ENCODE measurements at regions not wholly inside any gene's neighbourhood (a gene's known extent, or its start where the extent isn't known, plus 50 kb on each side); places are given as distances from the start of the nearest gene placed in this dataset.

GRCh38 chrX:10380300-10380699 lies 223.5 kb downstream of the CLCN4 start:
- WGBS: 89% methylated on average over 2 of the region's 2 CpGs

GRCh38 chrX:10381193-10381592 lies 224.4 kb downstream of the CLCN4 start:
- no peak overlapping the region for H2BK15ac ChIP-seq (ENCODE audit: low read depth, poor library complexity, severe bottlenecking)
- no peak overlapping the region for H2BK12ac ChIP-seq (ENCODE audit: low read length in 2 of 2)
- no peak overlapping the region for H3K9ac ChIP-seq (ENCODE audit: low read length)
- 67% methylated on average over 1 of the region's 1 CpG for WGBS
- H3K36me3 ChIP-seq (ENCODE audit: control insufficient read depth in 1 of 2, insufficient read depth in 2 of 2, low read depth in 1 of 2, low read length in 2 of 2): no peaks in the 10 kb centered on the region
- no peak for DNase-seq
- no peak overlapping the region for H3K4me3 ChIP-seq (ENCODE audit: insufficient read depth in 1 of 2, low read depth in 1 of 2, low read length in 2 of 2)
- no peak overlapping the region for H4K8ac ChIP-seq (ENCODE audit: low read length)
- H2BK120ac ChIP-seq (ENCODE audit: low read depth, low read length): no peak overlapping the region
- no peak overlapping the region for H2BK5ac ChIP-seq (ENCODE audit: low read depth, low read length, poor library complexity, severe bottlenecking)
- no peak overlapping the region for H3K27ac ChIP-seq (ENCODE audit: low read length, poor library complexity, severe bottlenecking)
- H3K4ac ChIP-seq (ENCODE audit: low read depth in 1 of 2, low read length in 2 of 2): no peak overlapping the region
- H4K91ac ChIP-seq (ENCODE audit: low read length): no peak overlapping the region
- no peak overlapping the region for H2AFZ ChIP-seq (ENCODE audit: low read depth, low read length)
- H2AK5ac ChIP-seq (ENCODE audit: low read length, severe bottlenecking): no peak overlapping the region
- no peak overlapping the region for H3K14ac ChIP-seq (ENCODE audit: low read length in 2 of 2)
- no peak overlapping the region for H3K4me2 ChIP-seq (ENCODE audit: low read length, poor library complexity, severe bottlenecking)
- no peaks in the 10 kb centered on the region for H3K27me3 ChIP-seq (ENCODE audit: control insufficient read depth in 1 of 2, insufficient read depth in 1 of 2, low read length in 2 of 2)
- no peak overlapping the region for H3K18ac ChIP-seq (ENCODE audit: low read depth in 1 of 2, low read length in 2 of 2)
- H3K9me3 ChIP-seq (ENCODE audit: control insufficient read depth, low read length): peaks cover 24% of the 10 kb centered on the region
- no peaks in the 10 kb centered on the region for H3K4me1 ChIP-seq (ENCODE audit: control insufficient read depth, insufficient read depth, low read depth, low read length)
- no peak overlapping the region for H3K23ac ChIP-seq (ENCODE audit: low read length in 2 of 2)
- H3K79me1 ChIP-seq (replicated peaks; ENCODE audit: low read length, poor library complexity, severe bottlenecking): no peaks in the 10 kb centered on the region

More at GRCh38 chrX:10380300-10380699, 223.5 kb downstream of the CLCN4 start:
- H3K4me3 ChIP-seq (ENCODE audit: insufficient read depth in 1 of 2, low read depth in 1 of 2, low read length in 2 of 2): no peak overlapping the region
- no peak overlapping the region for H4K91ac ChIP-seq (ENCODE audit: low read length)
- no peak overlapping the region for H2BK15ac ChIP-seq (ENCODE audit: low read depth, poor library complexity, severe bottlenecking)
- no peak overlapping the region for H3K4me2 ChIP-seq (ENCODE audit: low read length, poor library complexity, severe bottlenecking)
- H3K9ac ChIP-seq (ENCODE audit: low read length): no peak overlapping the region
- no peak overlapping the region for H3K27ac ChIP-seq (ENCODE audit: low read length, poor library complexity, severe bottlenecking)
- no peak overlapping the region for H2BK5ac ChIP-seq (ENCODE audit: low read depth, low read length, poor library complexity, severe bottlenecking)
- no peaks in the 10 kb centered on the region for H3K27me3 ChIP-seq (ENCODE audit: control insufficient read depth in 1 of 2, insufficient read depth in 1 of 2, low read length in 2 of 2)
- H3K23ac ChIP-seq (ENCODE audit: low read length in 2 of 2): no peak overlapping the region
- H3K9me3 ChIP-seq (ENCODE audit: control insufficient read depth, low read length): peaks cover 28% of the 10 kb centered on the region
- H3K4ac ChIP-seq (ENCODE audit: low read depth in 1 of 2, low read length in 2 of 2): no peak overlapping the region
- H2BK12ac ChIP-seq (ENCODE audit: low read length in 2 of 2): no peak overlapping the region
- no peak overlapping the region for H3K14ac ChIP-seq (ENCODE audit: low read length in 2 of 2)
- H3K4me1 ChIP-seq (ENCODE audit: control insufficient read depth, insufficient read depth, low read depth, low read length): no peaks in the 10 kb centered on the region
- no peak for DNase-seq
- H3K36me3 ChIP-seq (ENCODE audit: control insufficient read depth in 1 of 2, insufficient read depth in 2 of 2, low read depth in 1 of 2, low read length in 2 of 2): no peaks in the 10 kb centered on the region
- H4K8ac ChIP-seq (ENCODE audit: low read length): no peak overlapping the region
- no peak overlapping the region for H2BK120ac ChIP-seq (ENCODE audit: low read depth, low read length)
- H2AK5ac ChIP-seq (ENCODE audit: low read length, severe bottlenecking): no peak overlapping the region
- no peaks in the 10 kb centered on the region for H3K79me1 ChIP-seq (replicated peaks; ENCODE audit: low read length, poor library complexity, severe bottlenecking)
- H2AFZ ChIP-seq (ENCODE audit: low read depth, low read length): no peak overlapping the region
- no peak overlapping the region for H3K18ac ChIP-seq (ENCODE audit: low read depth in 1 of 2, low read length in 2 of 2)

GRCh38 chrX:10387011-10387410 lies 230.2 kb downstream of the CLCN4 start:
- H3K4me1 ChIP-seq (ENCODE audit: control insufficient read depth, insufficient read depth, low read depth, low read length): no peaks in the 10 kb centered on the region
- no peak overlapping the region for H3K27ac ChIP-seq (ENCODE audit: low read length, poor library complexity, severe bottlenecking)
- H2AFZ ChIP-seq (ENCODE audit: low read depth, low read length): no peak overlapping the region
- no peaks in the 10 kb centered on the region for H3K27me3 ChIP-seq (ENCODE audit: control insufficient read depth in 1 of 2, insufficient read depth in 1 of 2, low read length in 2 of 2)
- no peak overlapping the region for H3K4me3 ChIP-seq (ENCODE audit: insufficient read depth in 1 of 2, low read depth in 1 of 2, low read length in 2 of 2)
- no peak overlapping the region for H3K23ac ChIP-seq (ENCODE audit: low read length in 2 of 2)
- H3K9ac ChIP-seq (ENCODE audit: low read length): no peak overlapping the region
- no peaks in the 10 kb centered on the region for H3K9me3 ChIP-seq (ENCODE audit: control insufficient read depth, low read length)
- no peak overlapping the region for H3K4me2 ChIP-seq (ENCODE audit: low read length, poor library complexity, severe bottlenecking)
- no peaks in the 10 kb centered on the region for H3K36me3 ChIP-seq (ENCODE audit: control insufficient read depth in 1 of 2, insufficient read depth in 2 of 2, low read depth in 1 of 2, low read length in 2 of 2)
- H2BK15ac ChIP-seq (ENCODE audit: low read depth, poor library complexity, severe bottlenecking): no peak overlapping the region
- H4K91ac ChIP-seq (ENCODE audit: low read length): no peak overlapping the region
- no peak overlapping the region for H4K8ac ChIP-seq (ENCODE audit: low read length)
- no peak overlapping the region for H2BK12ac ChIP-seq (ENCODE audit: low read length in 2 of 2)
- H3K14ac ChIP-seq (ENCODE audit: low read length in 2 of 2): no peak overlapping the region
- DNase-seq: peak; percentile 46
- WGBS: 0% methylated on average over 1 of the region's 1 CpG
- no peaks in the 10 kb centered on the region for H3K79me1 ChIP-seq (replicated peaks; ENCODE audit: low read length, poor library complexity, severe bottlenecking)
- H2AK5ac ChIP-seq (ENCODE audit: low read length, severe bottlenecking): no peak overlapping the region
- no peak overlapping the region for H3K18ac ChIP-seq (ENCODE audit: low read depth in 1 of 2, low read length in 2 of 2)
- no peak overlapping the region for H2BK120ac ChIP-seq (ENCODE audit: low read depth, low read length)
- no peak overlapping the region for H3K4ac ChIP-seq (ENCODE audit: low read depth in 1 of 2, low read length in 2 of 2)
- no peak overlapping the region for H2BK5ac ChIP-seq (ENCODE audit: low read depth, low read length, poor library complexity, severe bottlenecking)

DNA sequence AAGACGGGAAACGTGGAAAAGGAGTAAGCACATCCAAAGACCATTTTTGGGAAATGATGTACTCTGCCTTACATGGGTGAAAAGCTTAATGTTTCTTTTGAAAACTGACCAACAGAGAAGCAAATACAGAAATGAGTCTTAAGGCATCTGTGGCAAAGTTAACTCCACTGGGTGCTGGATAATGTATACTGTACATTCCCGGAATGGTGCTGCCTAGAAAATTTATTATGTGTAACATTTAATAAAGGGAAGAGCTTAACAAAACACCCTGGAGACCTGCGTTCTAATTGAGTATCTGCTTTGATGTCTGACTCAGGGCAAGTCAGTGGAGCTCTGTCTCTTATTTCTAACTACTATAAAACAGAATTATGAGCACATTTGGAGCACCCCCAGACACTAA lies 230.2 kb downstream of the MID1 start:
- no peak overlapping the region for H3K4me3 ChIP-seq (ENCODE audit: insufficient read depth in 1 of 2, low read depth in 1 of 2, low read length in 2 of 2)
- H3K27ac ChIP-seq (ENCODE audit: low read length, poor library complexity, severe bottlenecking): no peak overlapping the region
- DNase-seq: no peak
- no peak overlapping the region for H3K18ac ChIP-seq (ENCODE audit: low read depth in 1 of 2, low read length in 2 of 2)
- H3K14ac ChIP-seq (ENCODE audit: low read length in 2 of 2): no peak overlapping the region
- H2BK15ac ChIP-seq (ENCODE audit: low read depth, poor library complexity, severe bottlenecking): no peak overlapping the region
- no peak overlapping the region for H3K9ac ChIP-seq (ENCODE audit: low read length)
- 67% methylated on average over 3 of the region's 4 CpGs for WGBS
- no peak overlapping the region for H3K4me2 ChIP-seq (ENCODE audit: low read length, poor library complexity, severe bottlenecking)
- H2BK12ac ChIP-seq (ENCODE audit: low read length in 2 of 2): no peak overlapping the region
- no peak overlapping the region for H2AK5ac ChIP-seq (ENCODE audit: low read length, severe bottlenecking)
- H4K8ac ChIP-seq (ENCODE audit: low read length): no peak overlapping the region
- no peak overlapping the region for H3K4ac ChIP-seq (ENCODE audit: low read depth in 1 of 2, low read length in 2 of 2)
- no peaks in the 10 kb centered on the region for H3K79me1 ChIP-seq (replicated peaks; ENCODE audit: low read length, poor library complexity, severe bottlenecking)
- no peaks in the 10 kb centered on the region for H3K4me1 ChIP-seq (ENCODE audit: control insufficient read depth, insufficient read depth, low read depth, low read length)
- no peak overlapping the region for H2AFZ ChIP-seq (ENCODE audit: low read depth, low read length)
- H3K27me3 ChIP-seq (ENCODE audit: control insufficient read depth in 1 of 2, insufficient read depth in 1 of 2, low read length in 2 of 2): no peaks in the 10 kb centered on the region
- no peak overlapping the region for H4K91ac ChIP-seq (ENCODE audit: low read length)
- no peaks in the 10 kb centered on the region for H3K9me3 ChIP-seq (ENCODE audit: control insufficient read depth, low read length)
- H3K23ac ChIP-seq (ENCODE audit: low read length in 2 of 2): no peak overlapping the region
- H2BK120ac ChIP-seq (ENCODE audit: low read depth, low read length): no peak overlapping the region
- no peaks in the 10 kb centered on the region for H3K36me3 ChIP-seq (ENCODE audit: control insufficient read depth in 1 of 2, insufficient read depth in 2 of 2, low read depth in 1 of 2, low read length in 2 of 2)
- no peak overlapping the region for H2BK5ac ChIP-seq (ENCODE audit: low read depth, low read length, poor library complexity, severe bottlenecking)
